Esophagus muscularis mucosa (tissue), 4 donors: ENCODE measurements at regions not wholly inside any gene's neighbourhood (a gene's known extent, or its start where the extent isn't known, plus 50 kb on each side); places are given as distances from the start of the nearest gene placed in this dataset.

Experiments used
- CTCF ChIP-seq, 3 experiments: fragments of 200-600 bp in 2 of 3; fragments of 450-650 bp in 1 of 3; sonication (generic) in 2 of 3; IDR thresholded peaks; one replicate each; pipeline ENCODE4 v1.5.1; 2017 to 2019; ENCODE audit warnings: antibody characterized with exemption in 3 of 3, mild to moderate bottlenecking in 2 of 3, moderate library complexity in 1 of 3
- EP300 ChIP-seq: sonication (generic); formaldehyde crosslinking; IDR thresholded peaks from one replicate; pipeline ENCODE4 v1.6.1; 2017; ENCODE audit warnings: antibody characterized with exemption
- POLR2A ChIP-seq: fragments of 450-650 bp; IDR thresholded peaks from one replicate; pipeline ENCODE4 v1.6.1; 2017; ENCODE audit warnings: antibody characterized with exemption, moderate library complexity, mild to moderate bottlenecking, low read depth
- POLR2AphosphoS5 ChIP-seq, 2 donors: sonication (generic); formaldehyde crosslinking; IDR thresholded peaks; one replicate each; pipeline ENCODE4 v1.6.1; 2017; ENCODE audit warnings: antibody characterized with exemption in 2 of 2

DNA sequence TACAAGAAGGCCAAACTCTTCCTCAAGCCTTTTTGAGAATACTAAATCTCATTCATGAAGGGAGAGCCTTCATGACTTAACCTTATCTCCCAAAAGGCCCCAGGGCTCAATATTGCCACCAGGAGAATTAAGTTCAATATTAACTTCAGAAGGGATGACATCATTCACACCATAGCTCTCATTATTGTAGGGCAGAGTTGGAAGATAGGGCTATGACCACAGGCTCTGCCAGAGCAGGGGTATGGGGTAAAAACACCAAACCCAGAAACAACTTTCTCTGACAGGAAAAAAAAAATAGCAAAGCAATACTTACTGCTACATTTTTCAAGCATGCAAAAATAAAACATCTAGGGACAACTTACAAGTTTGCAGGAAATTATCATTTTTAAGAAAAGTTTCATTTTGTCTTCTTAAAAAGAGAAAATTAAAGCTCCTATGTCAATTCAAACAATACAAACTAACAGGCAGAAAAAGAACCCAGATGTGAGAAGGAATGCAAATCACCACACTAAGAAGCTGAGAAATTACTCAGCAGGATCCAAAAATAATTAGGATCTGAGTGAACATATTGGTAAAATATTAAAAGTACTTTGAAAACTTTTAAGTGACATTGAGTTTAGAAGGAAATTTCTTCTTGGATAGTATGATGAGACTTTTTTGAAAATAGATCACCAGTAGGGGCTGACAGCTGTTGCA is 1156.5 kb downstream of the NCAM2 start:
- no peak for TF ChIP-seq POLR2A
- no peak for TF ChIP-seq CTCF (IDR thresholded peaks at IDR 0.05)
- no peak for TF ChIP-seq EP300
- no peak for TF ChIP-seq POLR2AphosphoS5 (IDR thresholded peaks at IDR 0.05)
